ENCODE measurements at regions not wholly inside any gene's neighbourhood (a gene's known extent, or its start where the extent isn't known, plus 50 kb on each side); places are given as distances from the start of the nearest gene placed in this dataset.
A peak's percentile ranks its signal among the peaks of the same experiment; 100 is the strongest.

DNA sequence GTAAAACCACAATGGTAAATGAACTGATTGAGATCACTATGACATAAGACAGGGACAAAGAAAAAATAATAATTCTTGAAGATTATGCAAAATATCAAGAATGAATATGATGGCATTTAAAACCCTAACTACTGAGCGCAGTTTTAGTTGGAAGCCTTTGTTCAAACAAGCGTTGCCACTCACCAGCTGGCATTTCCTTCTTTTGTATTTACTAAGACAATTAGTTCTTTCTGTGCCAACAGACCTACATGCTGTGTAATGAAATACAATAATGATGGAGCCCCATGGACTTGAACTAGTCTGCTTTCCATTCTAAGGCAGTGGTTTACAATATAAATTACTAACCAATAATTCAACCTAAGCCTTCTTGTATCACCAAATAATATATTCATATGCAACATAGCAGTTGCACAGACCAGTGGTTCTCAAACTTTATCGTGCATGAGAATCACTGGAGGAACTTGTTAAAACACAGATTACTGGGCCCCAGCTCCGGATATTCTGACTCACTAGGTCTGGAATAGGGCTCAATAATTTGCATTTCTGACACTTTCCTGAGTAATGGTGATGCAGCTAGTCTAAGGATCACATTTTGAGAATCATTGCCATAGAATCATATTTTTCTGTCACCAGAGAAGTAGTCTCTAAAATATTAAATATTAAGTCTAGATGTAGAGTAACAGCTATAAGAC lies 196.4 kb upstream of the MAGEB18 start:
- intact Hi-C loops (cut with DNase I): no loop called here

DNA sequence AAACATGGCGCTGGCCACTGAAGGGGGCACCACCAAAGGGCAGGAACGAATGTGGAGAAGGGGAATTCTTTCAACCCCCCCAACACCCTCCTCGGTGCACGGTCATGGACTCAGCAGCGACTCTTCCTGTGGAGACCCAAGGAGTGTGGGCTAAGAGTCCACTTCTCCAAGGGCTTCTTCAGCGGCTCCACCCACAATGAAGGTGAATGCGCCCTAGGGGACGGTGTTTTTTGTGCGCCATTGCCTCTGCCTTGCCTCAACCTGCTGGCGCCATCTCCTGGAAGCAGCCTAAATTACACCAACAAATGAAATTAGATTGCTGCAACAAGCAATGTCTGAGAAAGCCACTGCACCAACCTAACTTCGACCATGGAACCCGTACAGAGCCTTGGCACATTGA lies 169.2 kb upstream of the MAGEB18 start:
- no peak for ATAC-seq
- DNase-seq (ENCODE audit: missing footprints): no peak
- intact Hi-C loops (cut with DNase I): loop anchor here (5.0 kb wide), 1 partner anchor 247 kb away; no protein-coding TSS in a partner anchor

More for the DNA sequence above, 196.4 kb upstream of the MAGEB18 start:
- DNase-seq (ENCODE audit: missing footprints): no peak
- ATAC-seq: no peak

- intact Hi-C loops (cut with DNase I): no loop called here
- no peak for ATAC-seq
- DNase-seq (ENCODE audit: missing footprints): peak; percentile 32
These were observed 161.3 kb upstream of the MAGEB18 start for GRCh38 chrX:25976683-25977310.

DNA sequence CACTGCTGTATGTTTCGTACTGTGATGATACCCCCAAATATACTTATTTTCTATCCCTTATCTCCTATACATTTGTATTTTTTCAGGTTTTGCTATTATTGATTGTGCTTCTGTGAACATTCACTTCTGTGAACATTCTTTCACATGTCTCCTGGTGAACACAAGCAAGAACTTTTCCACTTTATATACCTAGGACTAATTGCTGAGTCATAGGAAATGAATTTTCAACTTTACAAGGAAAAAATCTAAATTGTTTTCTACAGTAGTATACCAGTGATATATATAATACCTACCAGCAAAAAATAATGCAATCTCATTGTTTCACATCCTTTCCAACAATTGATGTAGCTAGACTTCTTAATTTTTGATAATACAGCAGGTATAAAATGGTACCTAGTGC lies 139.5 kb upstream of the MAGEB18 start:
- intact Hi-C loops (cut with DNase I): no loop called here
- DNase-seq (ENCODE audit: missing footprints) (no peak), ATAC-seq (no peak)

DNA sequence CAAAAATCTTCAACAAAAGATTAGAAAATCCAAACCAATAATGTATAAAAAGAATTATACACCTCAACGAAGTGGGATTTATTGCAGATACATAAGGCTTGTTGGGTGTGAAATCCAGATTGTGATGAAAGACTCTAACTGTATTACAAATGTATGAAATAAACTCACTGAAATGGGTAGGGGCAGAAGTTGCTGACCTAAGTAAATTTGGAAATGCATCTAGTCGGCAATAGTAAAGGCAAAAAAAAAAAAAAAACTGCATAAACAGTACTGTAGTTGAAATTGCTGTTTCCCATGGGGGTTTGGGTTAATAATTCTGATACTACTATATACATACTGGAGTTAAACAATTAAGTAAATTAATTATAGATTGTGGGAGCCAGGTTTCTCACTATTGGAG lies 130.7 kb upstream of the MAGEB18 start:
- DNase-seq (ENCODE audit: missing footprints): no peak

GRCh38 chrX:26008042-26008441 lies 130.1 kb upstream of the MAGEB18 start:
- no peak for ATAC-seq
- intact Hi-C loops (cut with DNase I): no loop called here
- no peak for DNase-seq (ENCODE audit: missing footprints)

More for the DNA sequence above, 130.7 kb upstream of the MAGEB18 start:
- intact Hi-C loops (cut with DNase I): no loop called here
- ATAC-seq: no peak

DNA sequence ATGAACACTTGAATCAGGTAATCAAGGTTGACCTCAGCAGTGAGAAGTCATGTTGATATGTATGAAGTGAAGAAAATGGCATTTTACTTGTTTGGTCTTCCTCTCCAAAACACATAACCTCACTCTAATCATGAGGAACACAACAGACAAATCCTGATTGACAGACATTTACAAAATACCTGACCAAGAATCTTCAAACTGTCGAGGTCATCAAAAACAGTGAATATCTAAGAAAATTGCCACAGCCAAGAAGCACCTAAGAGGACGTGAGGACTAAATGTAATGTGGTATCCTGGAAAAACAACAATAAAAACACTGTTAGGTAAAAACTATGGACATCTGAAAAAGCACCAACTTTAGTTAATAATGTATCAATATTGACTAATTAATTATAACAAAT lies 129.5 kb upstream of the MAGEB18 start:
- intact Hi-C loops (cut with DNase I): no loop called here

DNA sequence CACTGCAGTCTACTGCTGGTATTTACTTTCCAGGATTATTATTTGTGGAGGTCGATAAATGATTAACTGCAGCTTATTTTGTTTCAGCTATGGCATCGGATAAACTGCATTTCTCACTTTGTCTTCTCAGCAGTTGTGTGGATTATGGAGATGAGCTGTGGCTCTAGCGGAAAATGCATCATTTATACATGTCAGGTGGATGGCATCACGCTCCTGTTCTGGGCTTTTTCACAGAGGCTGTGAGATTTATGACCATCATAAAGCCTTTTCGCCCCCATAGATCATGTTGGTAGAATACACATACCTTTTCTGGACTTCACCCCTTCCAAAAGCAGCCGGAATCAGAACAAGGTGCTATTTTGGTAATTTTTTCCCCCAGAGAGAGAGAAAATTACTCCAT lies 118.8 kb upstream of the MAGEB18 start:
- ATAC-seq (no peak), DNase-seq (ENCODE audit: missing footprints) (no peak)
- intact Hi-C loops (cut with DNase I): no loop called here

More for the DNA sequence above, 129.5 kb upstream of the MAGEB18 start:
- ATAC-seq: no peak
- DNase-seq (ENCODE audit: missing footprints): no peak

DNA sequence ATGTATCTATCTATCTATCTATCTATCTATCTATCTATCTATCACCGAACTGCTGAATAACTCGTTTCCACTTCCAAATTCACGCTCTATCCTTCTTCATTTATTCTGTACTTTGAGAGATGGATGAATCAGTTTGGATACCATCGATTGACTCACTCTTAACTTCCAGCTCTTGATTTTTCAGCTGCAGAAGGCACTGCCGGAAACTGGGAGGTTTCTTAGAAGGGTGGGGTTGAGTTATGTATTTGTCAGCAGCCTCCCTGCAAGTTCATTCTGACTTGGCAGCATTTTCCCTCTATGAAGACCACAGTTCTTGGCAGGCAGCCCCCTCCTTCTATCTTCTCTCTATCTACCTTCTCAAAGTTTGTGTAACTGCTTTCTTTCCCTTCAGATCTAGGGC lies 112.0 kb upstream of the MAGEB18 start:
- intact Hi-C loops (cut with DNase I): no loop called here
- no peak for ATAC-seq
- no peak for DNase-seq (ENCODE audit: missing footprints)

- no peak for DNase-seq (ENCODE audit: missing footprints)
- intact Hi-C loops (cut with DNase I): no loop called here
- no peak for ATAC-seq
These were observed 105.8 kb upstream of the MAGEB18 start for GRCh38 chrX:26032111-26032912.

DNA sequence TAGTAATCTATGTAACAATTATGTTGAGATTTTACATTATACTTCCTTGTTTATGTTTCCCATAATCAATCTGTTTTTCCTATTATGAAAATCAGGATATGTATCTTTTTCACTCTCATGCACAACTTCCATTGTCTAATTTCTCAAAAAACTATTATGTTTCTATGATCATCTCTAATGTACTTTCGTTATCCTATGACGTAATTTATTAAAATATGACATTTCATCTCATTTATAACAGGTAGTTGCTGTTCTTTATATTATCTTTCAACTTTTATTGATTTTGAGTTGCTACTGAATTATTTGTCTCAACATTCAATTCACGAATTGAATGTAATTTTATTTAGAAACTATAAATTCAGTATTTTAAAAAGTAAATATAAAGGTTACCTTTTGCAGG lies 100.8 kb upstream of the MAGEB18 start:
- intact Hi-C loops (cut with DNase I): no loop called here
- no peak for ATAC-seq
- no peak for DNase-seq (ENCODE audit: missing footprints)

GRCh38 chrX:26050099-26050498 lies 88.0 kb upstream of the MAGEB18 start:
- intact Hi-C loops (cut with DNase I): no loop called here
- ATAC-seq: no peak
- DNase-seq (ENCODE audit: missing footprints): no peak

- DNase-seq (ENCODE audit: missing footprints) (no peak), ATAC-seq (no peak)
- intact Hi-C loops (cut with DNase I): no loop called here
These were observed 67.3 kb upstream of the MAGEB18 start for GRCh38 chrX:26070882-26071281.

DNA sequence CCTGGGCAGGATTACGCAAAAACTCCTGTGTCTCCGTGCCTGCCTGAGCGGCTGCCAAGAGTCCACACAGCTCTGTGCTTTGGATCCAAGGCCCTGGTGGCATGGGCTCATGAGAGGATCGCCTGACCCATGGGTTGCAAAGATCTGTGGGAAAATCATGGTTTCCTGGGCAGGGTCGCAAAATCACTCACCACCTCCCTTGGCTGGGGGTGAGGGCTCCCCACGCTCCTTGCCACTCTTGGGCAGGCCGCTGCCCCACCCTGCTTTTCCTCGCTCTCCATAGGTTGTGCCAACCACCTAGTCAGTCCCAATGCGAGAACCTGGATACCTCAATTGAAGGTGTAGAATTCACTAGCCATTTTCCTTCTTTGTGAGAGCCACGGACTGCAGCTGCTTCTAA lies 66.5 kb upstream of the MAGEB18 start:
- ATAC-seq: no peak
- intact Hi-C loops (cut with DNase I): no loop called here
- peak; percentile 58 for DNase-seq (ENCODE audit: missing footprints)

- ATAC-seq: no peak
- no peak for DNase-seq (ENCODE audit: missing footprints)
- intact Hi-C loops (cut with DNase I): no loop called here
These were observed 55.0 kb upstream of the MAGEB18 start for GRCh38 chrX:26083093-26083492.

All from Right ventricle myocardium inferior (tissue), 1 donor.